ENCODE measurements at regions not wholly inside any gene's neighbourhood (a gene's known extent, or its start where the extent isn't known, plus 50 kb on each side); places are given as distances from the start of the nearest gene placed in this dataset.

GRCh38 chr11:127491589-127491988 lies 491.0 kb upstream of the KIRREL3 start:
- Histone ChIP-seq H3K4me1 (ENCODE audit: control insufficient read depth in 2 of 2, insufficient read depth in 2 of 2, low read length in 1 of 2) (no peaks in the 10 kb centered on the region), H3K27me3 (ENCODE audit: control insufficient read depth in 1 of 2, insufficient read depth in 2 of 2, low read length in 2 of 2) (no peaks in the 10 kb centered on the region), H3K9me3 (ENCODE audit: control insufficient read depth in 2 of 2, insufficient read depth in 1 of 2, low read depth in 1 of 2, low read length in 1 of 2) (peaks cover 2% of the 10 kb centered on the region in 2 donors), H3K36me3 (ENCODE audit: control insufficient read depth in 2 of 2, insufficient read depth in 2 of 2, low read length in 1 of 2) (no peaks in the 10 kb centered on the region), H3K27ac (ENCODE audit: low read depth in 2 of 2, low read length in 1 of 2) (no peak overlapping the region), H3K4me3 (ENCODE audit: low read depth in 1 of 2, low read length in 2 of 2) (no peak overlapping the region)
- WGBS, 2 donors, result 33 to 34% methylated on average over 2 of the region's 2 CpGs

GRCh38 chr11:127490896-127491295 lies 490.3 kb upstream of the KIRREL3 start:
- no peak overlapping the region for H3K4me3 ChIP-seq (ENCODE audit: low read depth in 1 of 2, low read length in 2 of 2)
- H3K27ac ChIP-seq (ENCODE audit: low read depth in 2 of 2, low read length in 1 of 2), result no peak overlapping the region
- 83 to 85% methylated on average over 2 of the region's 2 CpGs for WGBS, 2 donors
- no peaks in the 10 kb centered on the region for H3K4me1 ChIP-seq (ENCODE audit: control insufficient read depth in 2 of 2, insufficient read depth in 2 of 2, low read length in 1 of 2)
- peaks cover 2% of the 10 kb centered on the region in 2 donors for H3K9me3 ChIP-seq (ENCODE audit: control insufficient read depth in 2 of 2, insufficient read depth in 1 of 2, low read depth in 1 of 2, low read length in 1 of 2)
- H3K27me3 ChIP-seq (ENCODE audit: control insufficient read depth in 1 of 2, insufficient read depth in 2 of 2, low read length in 2 of 2), result no peaks in the 10 kb centered on the region
- no peaks in the 10 kb centered on the region for H3K36me3 ChIP-seq (ENCODE audit: control insufficient read depth in 2 of 2, insufficient read depth in 2 of 2, low read length in 1 of 2)

- Histone ChIP-seq H3K4me3 (ENCODE audit: low read depth in 1 of 2, low read length in 2 of 2) (no peak overlapping the region), H3K27ac (ENCODE audit: low read depth in 2 of 2, low read length in 1 of 2) (no peak overlapping the region), H3K9me3 (ENCODE audit: control insufficient read depth in 2 of 2, insufficient read depth in 1 of 2, low read depth in 1 of 2, low read length in 1 of 2) (peaks cover 0 to 2% of the 10 kb centered on the region in 2 donors), H3K27me3 (ENCODE audit: control insufficient read depth in 1 of 2, insufficient read depth in 2 of 2, low read length in 2 of 2) (no peaks in the 10 kb centered on the region), H3K4me1 (ENCODE audit: control insufficient read depth in 2 of 2, insufficient read depth in 2 of 2, low read length in 1 of 2) (no peaks in the 10 kb centered on the region), H3K36me3 (ENCODE audit: control insufficient read depth in 2 of 2, insufficient read depth in 2 of 2, low read length in 1 of 2) (no peaks in the 10 kb centered on the region)
- 34 to 49% methylated on average over 2 of the region's 2 CpGs for WGBS, 2 donors
Measured at GRCh38 chr11:127485541-127485940, 485.0 kb upstream of the KIRREL3 start.

- Histone ChIP-seq H3K4me1 (ENCODE audit: control insufficient read depth in 2 of 2, insufficient read depth in 2 of 2, low read length in 1 of 2) (no peaks in the 10 kb centered on the region), H3K27me3 (ENCODE audit: control insufficient read depth in 1 of 2, insufficient read depth in 2 of 2, low read length in 2 of 2) (no peaks in the 10 kb centered on the region), H3K27ac (ENCODE audit: low read depth in 2 of 2, low read length in 1 of 2) (no peak overlapping the region), H3K4me3 (ENCODE audit: low read depth in 1 of 2, low read length in 2 of 2) (no peak overlapping the region), H3K36me3 (ENCODE audit: control insufficient read depth in 2 of 2, insufficient read depth in 2 of 2, low read length in 1 of 2) (no peaks in the 10 kb centered on the region), H3K9me3 (ENCODE audit: control insufficient read depth in 2 of 2, insufficient read depth in 1 of 2, low read depth in 1 of 2, low read length in 1 of 2) (no peaks in the 10 kb centered on the region)
- WGBS, 2 donors, result 83 to 96% methylated on average over 1 of the region's 1 CpG
Measured at GRCh38 chr11:127481391-127481790, 480.8 kb upstream of the KIRREL3 start.

- no peaks in the 10 kb centered on the region for H3K27me3 ChIP-seq (ENCODE audit: control insufficient read depth in 1 of 2, insufficient read depth in 2 of 2, low read length in 2 of 2)
- H3K4me1 ChIP-seq (ENCODE audit: control insufficient read depth in 2 of 2, insufficient read depth in 2 of 2, low read length in 1 of 2), result no peaks in the 10 kb centered on the region
- no peak overlapping the region for H3K27ac ChIP-seq (ENCODE audit: low read depth in 2 of 2, low read length in 1 of 2)
- no peaks in the 10 kb centered on the region for H3K36me3 ChIP-seq (ENCODE audit: control insufficient read depth in 2 of 2, insufficient read depth in 2 of 2, low read length in 1 of 2)
- no peaks in the 10 kb centered on the region for H3K9me3 ChIP-seq (ENCODE audit: control insufficient read depth in 2 of 2, insufficient read depth in 1 of 2, low read depth in 1 of 2, low read length in 1 of 2)
- WGBS, 2 donors, result 91 to 94% methylated on average over 2 of the region's 2 CpGs
- no peak overlapping the region for H3K4me3 ChIP-seq (ENCODE audit: low read depth in 1 of 2, low read length in 2 of 2)
Measured at GRCh38 chr11:127478826-127479225, 478.3 kb upstream of the KIRREL3 start.

- H3K27me3 ChIP-seq (ENCODE audit: control insufficient read depth in 1 of 2, insufficient read depth in 2 of 2, low read length in 2 of 2), result no peaks in the 10 kb centered on the region
- WGBS, 2 donors, result 64 to 69% methylated on average over 1 of the region's 1 CpG
- H3K27ac ChIP-seq (ENCODE audit: low read depth in 2 of 2, low read length in 1 of 2), result no peak overlapping the region
- no peak overlapping the region for H3K4me3 ChIP-seq (ENCODE audit: low read depth in 1 of 2, low read length in 2 of 2)
- no peaks in the 10 kb centered on the region for H3K36me3 ChIP-seq (ENCODE audit: control insufficient read depth in 2 of 2, insufficient read depth in 2 of 2, low read length in 1 of 2)
- H3K4me1 ChIP-seq (ENCODE audit: control insufficient read depth in 2 of 2, insufficient read depth in 2 of 2, low read length in 1 of 2), result no peaks in the 10 kb centered on the region
- peaks cover 0 to 2% of the 10 kb centered on the region in 2 donors for H3K9me3 ChIP-seq (ENCODE audit: control insufficient read depth in 2 of 2, insufficient read depth in 1 of 2, low read depth in 1 of 2, low read length in 1 of 2)
Measured at GRCh38 chr11:127474766-127475165, 474.2 kb upstream of the KIRREL3 start.

GRCh38 chr11:127472505-127472904 lies 471.9 kb upstream of the KIRREL3 start:
- Histone ChIP-seq H3K36me3 (ENCODE audit: control insufficient read depth in 2 of 2, insufficient read depth in 2 of 2, low read length in 1 of 2) (no peaks in the 10 kb centered on the region), H3K4me3 (ENCODE audit: low read depth in 1 of 2, low read length in 2 of 2) (no peak overlapping the region), H3K9me3 (ENCODE audit: control insufficient read depth in 2 of 2, insufficient read depth in 1 of 2, low read depth in 1 of 2, low read length in 1 of 2) (peaks cover 0 to 2% of the 10 kb centered on the region in 2 donors), H3K4me1 (ENCODE audit: control insufficient read depth in 2 of 2, insufficient read depth in 2 of 2, low read length in 1 of 2) (no peaks in the 10 kb centered on the region), H3K27ac (ENCODE audit: low read depth in 2 of 2, low read length in 1 of 2) (no peak overlapping the region), H3K27me3 (ENCODE audit: control insufficient read depth in 1 of 2, insufficient read depth in 2 of 2, low read length in 2 of 2) (no peaks in the 10 kb centered on the region)
- WGBS, 2 donors, result 86 to 88% methylated on average over 7 of the region's 7 CpGs

- Histone ChIP-seq H3K4me3 (ENCODE audit: low read depth in 1 of 2, low read length in 2 of 2) (no peak overlapping the region), H3K27me3 (ENCODE audit: control insufficient read depth in 1 of 2, insufficient read depth in 2 of 2, low read length in 2 of 2) (no peaks in the 10 kb centered on the region), H3K4me1 (ENCODE audit: control insufficient read depth in 2 of 2, insufficient read depth in 2 of 2, low read length in 1 of 2) (no peaks in the 10 kb centered on the region), H3K36me3 (ENCODE audit: control insufficient read depth in 2 of 2, insufficient read depth in 2 of 2, low read length in 1 of 2) (no peaks in the 10 kb centered on the region), H3K27ac (ENCODE audit: low read depth in 2 of 2, low read length in 1 of 2) (no peak overlapping the region), H3K9me3 (ENCODE audit: control insufficient read depth in 2 of 2, insufficient read depth in 1 of 2, low read depth in 1 of 2, low read length in 1 of 2) (peaks cover 0 to 2% of the 10 kb centered on the region in 2 donors)
- WGBS, 2 donors, result 87 to 91% methylated on average over 3 of the region's 3 CpGs
Measured at GRCh38 chr11:127471662-127472061, 471.1 kb upstream of the KIRREL3 start.

- Histone ChIP-seq H3K4me1 (ENCODE audit: control insufficient read depth in 2 of 2, insufficient read depth in 2 of 2, low read length in 1 of 2) (no peaks in the 10 kb centered on the region), H3K36me3 (ENCODE audit: control insufficient read depth in 2 of 2, insufficient read depth in 2 of 2, low read length in 1 of 2) (no peaks in the 10 kb centered on the region), H3K27me3 (ENCODE audit: control insufficient read depth in 1 of 2, insufficient read depth in 2 of 2, low read length in 2 of 2) (no peaks in the 10 kb centered on the region), H3K9me3 (ENCODE audit: control insufficient read depth in 2 of 2, insufficient read depth in 1 of 2, low read depth in 1 of 2, low read length in 1 of 2) (peaks cover 0 to 2% of the 10 kb centered on the region in 2 donors), H3K27ac (ENCODE audit: low read depth in 2 of 2, low read length in 1 of 2) (no peak overlapping the region), H3K4me3 (ENCODE audit: low read depth in 1 of 2, low read length in 2 of 2) (no peak overlapping the region)
- WGBS, 2 donors, result 71 to 72% methylated on average over 4 of the region's 4 CpGs
Measured at GRCh38 chr11:127470306-127470884, 469.8 kb upstream of the KIRREL3 start.

GRCh38 chr11:127464325-127464724 lies 463.8 kb upstream of the KIRREL3 start:
- Histone ChIP-seq H3K27me3 (ENCODE audit: control insufficient read depth in 1 of 2, insufficient read depth in 2 of 2, low read length in 2 of 2) (no peaks in the 10 kb centered on the region), H3K9me3 (ENCODE audit: control insufficient read depth in 2 of 2, insufficient read depth in 1 of 2, low read depth in 1 of 2, low read length in 1 of 2) (no peaks in the 10 kb centered on the region), H3K4me1 (ENCODE audit: control insufficient read depth in 2 of 2, insufficient read depth in 2 of 2, low read length in 1 of 2) (no peaks in the 10 kb centered on the region), H3K4me3 (ENCODE audit: low read depth in 1 of 2, low read length in 2 of 2) (no peak overlapping the region), H3K27ac (ENCODE audit: low read depth in 2 of 2, low read length in 1 of 2) (no peak overlapping the region), H3K36me3 (ENCODE audit: control insufficient read depth in 2 of 2, insufficient read depth in 2 of 2, low read length in 1 of 2) (no peaks in the 10 kb centered on the region)
- WGBS, 2 donors, result 69 to 73% methylated on average over 6 of the region's 6 CpGs

All from esophagus (tissue), 2 donors.